ENCODE measurements at regions not wholly inside any gene's neighbourhood (a gene's known extent, or its start where the extent isn't known, plus 50 kb on each side); places are given as distances from the start of the nearest gene placed in this dataset.
"Not testable (repeated sequence)": the region's sequence is repeated elsewhere in the genome, so short reads cannot be mapped to it uniquely, and the experiment has no call there.

DNA sequence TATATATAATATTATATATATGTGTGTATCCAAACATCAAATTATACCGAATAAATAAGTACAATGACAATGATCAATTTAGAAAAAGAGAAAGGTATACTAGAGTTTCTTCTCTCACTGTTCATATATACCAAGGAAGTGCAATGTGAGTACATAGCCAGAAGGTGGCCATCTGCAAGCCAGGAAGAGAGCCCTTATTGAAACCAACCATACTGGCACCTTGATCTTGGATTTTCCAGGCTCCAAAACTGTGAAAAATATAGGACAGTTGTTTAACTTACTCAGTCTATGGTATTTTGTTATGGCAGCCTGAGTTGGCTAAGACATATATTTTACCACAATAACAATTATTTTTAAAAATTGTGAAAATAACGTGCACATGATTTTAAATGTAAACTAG lies 1490.2 kb upstream of the SLC39A10 start:
- no peak for DNase-seq

DNA sequence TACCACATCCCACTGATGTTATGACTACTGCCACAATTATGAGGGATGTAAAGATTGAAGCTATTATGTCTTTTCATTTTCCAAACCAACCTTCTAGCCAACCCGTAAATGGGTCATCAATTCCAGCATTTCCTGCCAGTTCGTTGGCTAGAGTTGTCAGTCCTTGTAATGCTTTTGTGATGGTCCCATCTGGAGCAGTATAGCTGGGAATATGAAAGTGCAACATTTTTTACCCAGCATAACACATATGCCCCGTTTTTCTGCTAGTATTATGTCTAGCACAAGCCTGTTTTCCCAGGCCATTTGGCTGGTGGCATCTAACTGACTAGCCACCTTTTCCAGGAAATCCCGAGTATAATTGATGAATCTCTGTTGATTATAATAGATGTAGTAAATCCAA lies 1501.6 kb upstream of the SLC39A10 start:
- DNase-seq, result no peak

DNA sequence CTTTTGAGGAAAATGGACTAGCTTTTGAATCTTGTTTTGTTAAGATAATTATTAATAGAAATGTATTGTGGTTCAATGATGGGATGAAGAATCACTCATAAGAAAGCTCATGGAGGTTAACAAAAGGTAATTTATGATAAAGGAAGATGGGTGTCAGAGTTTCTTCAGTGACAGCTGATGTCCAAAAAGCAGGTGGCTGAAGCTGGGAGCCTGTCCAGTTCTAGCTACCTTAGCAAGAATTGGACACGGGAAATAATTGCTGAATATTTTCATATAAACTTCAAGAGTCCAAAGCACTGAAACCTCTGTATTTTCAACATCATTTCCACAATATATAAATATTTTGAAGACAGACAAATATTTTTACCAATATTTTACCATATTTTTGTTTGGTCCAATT lies 1505.8 kb upstream of the SLC39A10 start:
- DNase-seq, result no peak

DNA sequence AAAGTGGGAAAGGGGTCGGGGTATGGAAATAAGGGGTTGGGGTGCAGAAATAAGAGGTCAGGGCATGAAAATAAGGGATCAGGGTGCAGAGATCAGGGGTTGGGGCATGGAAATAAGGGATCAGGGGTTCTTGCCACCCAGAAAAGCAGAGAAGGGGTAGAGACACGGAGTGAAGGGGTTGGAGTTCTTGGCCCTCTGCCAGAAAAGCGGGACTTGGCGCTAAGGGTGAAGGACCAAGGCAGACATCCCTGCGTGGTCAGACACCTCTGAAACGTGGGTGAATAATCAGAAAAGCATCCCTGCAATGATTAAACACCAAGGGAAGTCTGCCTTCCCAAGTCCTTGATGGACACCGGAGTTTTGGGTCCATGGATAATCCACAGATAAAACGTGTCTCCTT lies 1521.6 kb upstream of the SLC39A10 start:
- DNase-seq, result no peak

DNA sequence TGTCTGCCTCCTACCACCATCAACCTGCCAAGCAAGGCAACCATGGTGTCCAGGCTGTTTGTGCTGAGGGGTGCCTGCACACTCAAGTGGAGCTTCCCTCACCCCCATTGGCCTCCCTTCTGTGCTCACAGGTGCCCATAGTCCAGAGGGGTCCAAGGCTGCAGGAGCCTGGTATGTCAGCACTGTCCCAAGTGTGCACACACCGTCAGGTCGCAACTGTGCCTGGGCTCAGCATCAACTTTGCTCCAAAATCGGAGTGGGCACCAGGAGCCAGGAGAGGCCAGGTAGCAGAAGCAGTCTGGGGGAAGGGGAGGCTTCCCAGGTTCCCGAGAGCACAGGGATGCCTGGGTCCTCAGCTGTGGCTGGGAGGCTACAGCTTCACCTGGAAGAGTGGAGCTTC lies 1528.2 kb upstream of the SLC39A10 start:
- no peak for DNase-seq

DNA sequence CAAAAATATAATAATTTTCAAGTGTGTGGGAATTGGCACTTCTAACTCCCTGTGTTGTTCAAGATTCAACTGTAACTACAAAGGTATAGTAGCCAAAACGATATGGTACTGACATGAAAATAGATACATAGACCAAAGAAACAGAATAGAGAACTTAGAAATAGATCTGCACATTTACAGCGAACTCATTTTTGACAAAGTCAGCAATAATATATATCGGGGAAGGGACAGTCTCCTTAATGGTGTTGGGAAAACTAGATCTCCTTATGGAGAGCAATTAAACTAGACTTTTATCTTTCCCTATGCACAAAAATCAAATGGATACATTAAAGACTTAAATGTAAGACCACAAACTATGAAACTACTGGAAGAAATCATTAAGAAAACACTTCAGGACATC lies 1530.6 kb upstream of the SLC39A10 start:
- no peak for DNase-seq

DNA sequence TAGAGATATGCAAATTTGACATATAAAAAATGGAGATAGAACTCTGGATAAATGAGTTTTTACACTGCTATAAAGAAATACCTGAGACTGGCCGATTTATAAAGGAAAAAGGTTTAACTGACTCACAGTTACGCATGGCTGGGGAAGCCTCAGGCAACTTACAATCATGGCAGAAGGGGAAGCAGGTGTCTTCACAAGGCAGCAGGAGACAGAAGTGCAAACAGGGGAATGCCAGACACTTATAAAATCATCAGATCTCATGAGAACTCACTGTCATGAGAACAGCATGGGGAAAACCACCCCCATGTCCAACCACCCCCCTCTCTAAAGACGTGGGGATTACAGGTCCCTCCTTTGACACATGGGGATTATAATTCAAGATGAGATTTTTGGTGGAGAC lies 1540.2 kb upstream of the SLC39A10 start:
- DNase-seq, result no peak

DNA sequence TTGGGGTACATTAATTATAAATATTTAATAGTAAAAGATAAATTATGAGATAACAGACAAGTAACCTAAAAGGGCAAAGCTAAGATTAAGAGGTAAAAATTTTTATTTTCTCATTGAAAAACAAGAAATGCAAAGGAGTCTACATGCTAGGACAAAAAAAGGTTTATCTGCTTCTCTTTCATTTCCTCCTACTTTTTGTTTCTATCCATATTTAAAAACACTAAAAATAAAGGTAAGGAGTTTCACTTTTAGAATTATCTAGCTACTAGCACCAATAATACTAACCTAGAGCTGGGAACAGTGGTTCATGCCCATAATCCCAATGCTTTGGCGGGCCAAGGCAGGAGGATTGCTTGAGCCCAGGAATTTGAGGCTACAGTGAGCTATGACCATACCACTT lies 1551.7 kb upstream of the SLC39A10 start:
- no peak for DNase-seq

DNA sequence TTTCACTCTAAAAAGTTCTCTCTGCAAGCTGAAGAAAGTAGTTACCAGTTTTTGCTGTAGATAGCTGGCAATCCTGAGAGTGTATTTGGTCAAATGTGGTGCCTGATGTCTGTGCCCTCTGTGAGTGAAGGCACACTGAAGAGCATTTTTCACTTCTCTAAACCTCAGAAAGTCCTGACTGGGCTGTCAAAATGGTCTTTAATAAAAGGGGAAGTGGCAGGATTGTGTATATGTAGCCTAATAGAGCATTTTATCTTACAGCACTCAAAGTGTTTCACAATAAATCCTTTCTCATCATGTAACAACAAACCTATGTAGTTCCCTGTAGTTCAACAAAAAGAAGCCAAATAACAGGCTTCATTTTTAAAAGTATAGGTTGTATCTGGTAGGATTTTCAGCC lies 1552.3 kb upstream of the SLC39A10 start:
- DNase-seq, result no peak

DNA sequence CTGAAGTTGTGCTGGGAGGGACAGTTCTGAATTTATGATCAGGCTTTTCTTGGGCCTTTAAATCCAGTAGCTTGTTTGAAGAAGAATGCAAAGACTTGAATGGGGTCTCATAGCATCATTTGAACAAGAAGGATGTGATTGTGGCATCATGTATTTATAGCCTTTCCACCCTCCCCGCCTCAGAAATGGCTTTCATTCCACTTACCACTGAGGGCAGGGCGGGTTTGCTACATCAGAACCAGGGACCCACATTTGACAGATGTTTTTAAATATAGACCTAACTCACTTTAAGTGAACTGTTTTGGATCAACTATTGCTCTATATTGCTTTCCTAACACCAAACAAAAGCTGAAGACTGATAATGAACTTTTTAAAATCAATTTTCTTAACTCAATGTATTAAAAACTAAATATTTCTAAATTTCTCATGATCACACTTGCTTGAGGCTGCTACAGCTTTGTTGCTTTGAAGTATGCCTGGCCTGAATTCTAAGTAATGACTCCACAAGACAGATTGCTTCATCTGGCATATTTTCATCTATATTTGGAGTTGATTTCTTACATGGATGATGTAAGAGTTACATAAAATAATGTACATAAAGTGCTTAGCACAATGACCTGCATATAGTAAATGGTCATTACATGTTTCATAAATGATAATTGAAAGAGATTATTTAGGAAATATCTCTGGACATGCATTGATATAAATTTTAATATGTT lies 1552.9 kb upstream of the SLC39A10 start:
- no peak for DNase-seq

DNA sequence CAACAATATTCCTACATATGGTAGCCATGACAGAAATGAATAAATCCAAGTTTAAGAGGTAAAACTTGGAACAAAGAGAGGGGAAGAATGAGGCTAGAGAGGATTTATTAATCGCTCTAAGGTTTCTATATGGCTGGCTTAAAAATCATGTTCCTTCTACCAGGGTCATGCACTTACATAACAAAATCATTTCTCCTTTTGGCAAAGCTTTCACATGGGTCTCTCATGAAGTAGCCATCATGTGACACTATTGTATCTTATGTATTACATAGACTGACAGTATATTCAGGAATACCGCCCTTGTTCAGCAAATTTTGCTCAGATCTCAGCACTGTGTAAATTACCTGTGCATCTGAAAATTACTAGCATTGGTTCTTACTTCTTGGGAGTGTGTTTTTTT lies 1554.5 kb upstream of the SLC39A10 start:
- no peak for DNase-seq

DNA sequence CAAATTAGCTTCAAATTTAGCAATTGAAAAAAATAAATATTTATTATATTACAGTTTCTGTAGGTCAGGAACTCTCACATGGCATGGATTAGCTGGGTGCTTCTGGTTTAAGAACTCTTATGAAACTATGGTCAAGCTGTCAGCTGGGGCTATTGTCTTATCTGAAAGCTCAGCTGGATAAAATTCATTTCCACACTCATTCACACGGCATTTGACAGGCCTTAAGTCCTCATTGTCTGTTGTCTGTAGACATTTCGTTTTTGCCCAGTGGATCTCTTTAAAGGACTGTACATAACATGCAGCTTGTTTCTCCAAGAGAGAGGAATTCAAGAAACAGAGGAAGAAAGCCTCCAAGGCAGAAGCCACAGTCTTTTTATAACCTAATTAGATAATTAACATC lies 1556.8 kb upstream of the SLC39A10 start:
- DNase-seq, result no peak

DNA sequence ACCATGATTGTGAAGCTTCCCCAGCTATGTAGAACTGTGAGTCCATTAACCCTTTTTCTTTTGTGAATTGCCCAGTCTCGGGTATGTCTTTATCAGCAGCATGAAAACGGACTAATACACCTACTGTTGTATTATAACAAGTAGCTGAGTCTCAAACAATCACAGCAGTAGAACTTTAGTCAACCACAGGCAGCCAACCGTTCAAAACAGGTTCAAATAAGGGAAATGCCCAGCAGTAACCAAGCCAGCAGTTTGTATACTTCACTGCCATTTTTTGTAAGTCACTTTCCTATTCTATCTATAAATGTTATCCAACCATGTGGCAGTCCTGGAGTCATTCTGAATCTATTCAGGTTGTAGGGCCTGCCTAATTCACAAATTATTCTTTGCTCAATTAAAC lies 1560.6 kb upstream of the SLC39A10 start:
- DNase-seq, result no peak

DNA sequence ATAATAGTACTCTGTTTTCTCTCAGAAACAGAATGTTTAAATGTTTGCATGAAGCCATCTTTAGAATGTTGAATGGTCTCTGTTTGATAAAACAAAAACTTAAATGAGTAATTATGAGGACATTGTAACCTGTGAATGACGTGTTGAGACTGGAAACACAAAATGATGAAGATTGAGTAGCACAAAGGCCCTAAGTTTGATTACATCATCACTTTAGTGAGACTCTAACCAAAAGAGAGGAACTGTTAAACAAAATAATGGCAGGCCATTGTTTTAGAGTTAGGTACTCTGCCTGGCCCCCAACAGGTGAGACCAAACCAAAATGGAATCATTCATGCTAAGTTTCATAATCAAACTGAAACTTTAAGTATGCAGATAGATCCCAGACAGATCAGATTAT lies 1561.7 kb upstream of the SLC39A10 start:
- DNase-seq, result no peak

DNA sequence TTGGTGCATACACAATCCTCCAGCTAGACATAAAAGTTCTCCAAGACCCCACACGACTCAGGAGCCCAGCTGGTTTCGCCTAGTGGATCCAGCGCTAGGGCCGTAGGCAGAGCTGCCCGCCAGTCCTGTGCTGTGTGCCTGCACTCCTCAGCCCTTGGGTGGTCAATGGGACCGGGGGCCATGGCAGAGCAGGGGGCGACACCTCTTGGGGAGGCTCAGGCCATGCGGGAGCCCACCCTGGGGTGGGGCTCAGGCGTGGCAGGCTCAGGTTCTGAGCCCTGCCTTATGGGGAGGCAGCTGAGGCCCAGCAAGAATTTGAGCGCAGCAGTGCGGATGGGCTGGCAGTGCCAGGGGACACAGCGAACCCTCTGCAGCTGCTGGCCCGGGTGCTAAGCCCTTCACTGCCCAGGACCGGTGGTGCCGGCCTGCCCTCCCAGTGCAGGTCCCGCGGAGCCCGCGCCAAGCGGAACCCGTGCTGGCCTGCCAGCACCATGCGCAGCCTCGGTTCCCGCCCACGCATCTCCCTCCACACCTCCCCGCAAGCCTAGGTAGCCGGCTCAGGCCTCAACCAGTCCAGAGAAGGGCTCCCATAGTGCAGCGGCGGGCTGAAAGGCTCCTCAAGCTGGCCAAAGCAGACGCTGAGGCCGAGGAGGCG lies 1566.6 kb upstream of the SLC39A10 start:
- no peak for DNase-seq

DNA sequence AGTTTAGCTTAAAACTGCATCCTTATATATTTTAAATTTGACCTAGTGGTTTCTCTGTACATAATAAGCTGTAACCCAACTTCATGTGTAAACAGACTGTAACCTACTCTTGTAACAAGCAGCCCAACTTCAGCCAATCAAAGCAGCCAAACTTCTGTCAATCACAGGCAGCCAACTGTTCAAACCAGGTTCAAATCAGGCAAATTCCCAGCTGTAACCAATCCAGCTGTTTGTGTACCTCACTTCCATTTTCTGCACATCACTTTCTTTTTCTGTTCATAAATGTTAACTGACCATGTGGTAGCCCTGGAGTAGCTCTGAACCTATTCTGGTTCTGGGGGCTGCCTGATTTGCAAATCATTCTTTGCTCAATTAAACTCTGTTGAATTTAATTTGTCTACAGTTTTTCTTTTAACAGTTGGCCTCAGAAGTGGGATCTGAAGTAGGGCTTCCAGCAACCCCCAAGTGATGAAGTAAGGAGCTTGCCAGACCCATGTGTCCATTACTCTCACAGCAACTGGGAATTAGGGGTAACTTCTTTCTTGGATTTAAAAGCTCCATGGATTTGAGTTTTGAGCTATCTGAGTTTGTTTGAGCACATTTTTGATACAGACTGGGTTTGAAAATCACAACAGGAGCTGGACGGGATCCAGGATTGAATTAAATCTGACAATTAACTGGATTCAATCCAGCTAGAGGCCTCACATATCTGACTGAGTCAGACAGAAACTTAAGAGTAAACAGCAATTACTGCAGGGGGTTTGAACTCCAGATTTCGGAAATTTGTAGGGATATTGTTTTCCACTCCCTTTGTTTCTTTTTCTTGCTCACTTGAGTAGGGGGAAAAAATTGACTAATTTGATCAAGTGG lies 1569.7 kb upstream of the SLC39A10 start:
- DNase-seq, result no peak

DNA sequence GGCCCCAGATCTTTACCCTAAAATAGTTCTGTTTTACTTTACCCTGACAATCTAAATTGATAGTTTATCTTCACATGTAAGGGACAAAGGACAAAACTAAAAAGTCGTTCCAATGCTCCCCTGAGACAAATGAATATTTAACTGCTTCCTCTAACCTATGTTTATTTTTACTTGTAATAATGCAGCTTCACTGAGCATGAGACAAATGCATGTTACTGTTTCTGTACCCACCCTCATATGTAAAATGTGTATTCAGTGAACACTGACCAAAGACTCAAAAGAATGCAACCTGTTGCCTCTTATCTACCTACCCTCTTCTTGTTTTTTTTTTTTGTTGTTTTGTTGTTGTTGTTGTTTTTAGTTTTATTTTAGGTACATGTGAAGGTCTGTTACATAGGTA lies 1570.9 kb upstream of the SLC39A10 start:
- DNase-seq, result no peak

DNA sequence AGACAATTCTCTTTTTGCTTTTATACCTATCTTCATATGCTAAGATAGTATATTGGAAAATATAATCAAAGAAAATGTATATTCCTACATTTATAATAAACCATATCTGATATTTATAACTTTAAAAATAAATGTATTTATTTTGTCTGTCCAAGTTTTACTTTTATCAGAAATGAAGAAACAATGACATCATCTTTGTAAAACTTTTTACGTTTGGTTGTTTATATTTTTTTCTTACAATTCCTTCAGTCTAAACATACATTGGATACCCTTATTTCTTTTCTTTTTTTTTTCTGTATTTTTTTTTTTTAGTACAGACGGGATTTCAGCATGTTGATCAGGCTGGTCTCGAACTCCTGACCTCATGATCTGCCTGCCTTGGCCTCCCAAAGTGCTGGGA lies 1577.0 kb upstream of the SLC39A10 start:
- no peak for DNase-seq

DNA sequence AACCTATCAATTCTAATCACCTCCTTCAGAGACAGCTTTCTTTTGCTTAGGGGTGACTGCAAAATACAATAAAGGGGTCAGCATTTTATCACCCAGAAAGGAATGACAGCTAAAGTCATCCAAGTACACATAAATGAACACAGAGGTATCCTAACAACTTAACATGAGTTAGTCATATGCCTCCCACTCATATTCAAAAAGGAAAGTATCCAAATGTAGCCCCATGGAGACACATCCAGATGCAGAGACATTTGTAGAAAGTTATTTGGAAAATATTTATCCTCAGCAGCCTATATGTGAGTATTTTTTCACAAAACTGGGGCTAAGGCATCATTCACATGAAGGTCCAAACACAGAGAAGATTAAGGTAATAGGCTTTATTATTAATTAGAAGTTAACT lies 1579.7 kb upstream of the SLC39A10 start:
- DNase-seq, result no peak

DNA sequence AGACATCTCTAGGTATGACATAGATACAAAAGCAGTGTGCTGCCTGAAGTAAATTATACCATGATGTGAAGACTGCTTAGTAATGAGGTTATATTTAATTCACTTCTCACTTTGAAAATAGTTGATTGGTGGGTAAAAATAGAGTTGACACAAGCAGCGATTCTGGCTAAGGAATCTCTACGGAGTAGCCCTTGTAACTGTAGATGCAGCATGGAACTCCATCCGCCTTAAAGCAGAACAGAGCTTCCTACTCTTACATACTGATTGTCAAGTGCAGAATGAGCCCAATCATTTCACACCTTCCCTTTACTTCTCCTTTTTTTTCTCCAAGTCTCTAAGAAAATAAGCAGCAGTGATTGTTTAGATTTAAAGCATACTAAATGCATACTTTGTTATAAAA lies 1594.6 kb upstream of the SLC39A10 start:
- no peak for DNase-seq

DNA sequence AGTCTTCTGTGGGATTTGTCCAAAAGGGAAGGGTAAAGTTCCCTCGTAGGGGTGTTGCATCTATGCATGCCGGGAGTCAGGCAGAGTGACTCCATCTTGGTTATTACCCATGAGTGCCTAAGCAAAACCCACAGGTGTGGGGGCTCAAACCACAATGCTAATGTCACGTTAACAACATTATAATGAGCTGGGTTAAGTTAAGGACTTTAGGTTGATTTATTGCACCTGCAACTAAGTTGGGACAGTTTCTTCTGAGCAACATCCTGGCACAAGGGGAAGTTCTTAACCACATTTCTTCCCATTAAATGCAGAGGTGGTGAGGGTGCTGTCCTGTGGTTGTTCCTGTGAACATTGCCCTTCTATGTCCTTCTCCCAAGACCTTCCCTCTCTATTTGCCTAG lies 1596.8 kb upstream of the SLC39A10 start:
- DNase-seq, result no peak

DNA sequence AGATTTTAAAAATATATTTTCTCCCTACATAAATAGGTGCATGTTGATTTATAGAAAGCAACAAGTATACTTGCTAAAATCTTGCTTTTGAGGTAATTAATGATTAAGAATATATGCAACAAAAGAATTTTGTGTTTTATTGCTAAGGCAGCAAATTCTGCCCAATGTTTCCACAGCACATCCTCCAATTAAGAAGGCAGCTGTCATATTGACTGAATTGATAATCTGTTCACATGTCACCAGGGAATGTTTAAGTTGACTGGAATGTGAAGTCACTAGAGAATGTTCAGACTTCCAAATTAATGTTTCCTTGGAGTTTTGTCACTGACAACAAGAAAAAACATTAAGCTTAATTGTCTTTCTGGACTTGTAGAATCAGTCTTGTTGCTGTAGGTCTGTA lies 1602.7 kb upstream of the SLC39A10 start:
- no peak for DNase-seq

DNA sequence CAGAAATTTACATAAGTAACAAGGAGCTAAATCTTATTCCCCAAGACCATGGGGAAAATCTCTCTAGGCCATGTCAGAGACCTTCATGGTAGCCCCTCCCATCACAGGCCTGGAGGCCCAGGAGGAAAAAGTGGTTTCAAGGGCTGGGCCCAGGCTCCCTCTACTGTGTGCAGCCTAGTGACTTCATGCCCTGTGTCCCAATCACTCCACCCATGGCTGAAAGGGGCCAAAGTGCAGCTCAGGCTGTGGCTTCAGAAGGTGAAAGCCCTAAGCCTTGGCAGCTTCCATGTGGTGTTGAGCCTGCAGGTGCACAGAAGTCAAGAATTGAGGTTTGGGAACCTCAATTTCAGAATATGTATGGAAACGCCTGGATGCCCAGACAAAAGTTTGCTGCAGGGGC lies 1612.7 kb upstream of the SLC39A10 start:
- no peak for DNase-seq

DNA sequence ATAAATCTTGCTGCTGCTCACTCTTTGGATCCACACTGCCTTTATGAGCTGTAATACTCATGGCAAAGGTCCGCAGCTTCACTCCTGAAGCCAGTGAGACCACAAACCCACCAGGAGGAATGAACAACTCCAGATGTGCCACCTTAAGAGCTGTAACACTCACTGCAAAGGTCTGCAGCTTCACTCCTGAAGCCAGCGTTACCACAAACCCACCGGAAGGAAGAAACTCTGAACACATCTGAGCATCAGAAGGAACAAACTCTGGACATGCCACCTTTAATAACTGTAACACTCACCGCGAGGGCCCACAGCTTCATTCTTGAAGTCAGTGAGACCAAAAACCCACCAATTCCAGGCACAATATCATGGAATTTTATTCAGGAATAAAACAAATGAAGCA lies 1635.9 kb upstream of the SLC39A10 start:
- not testable (repeated sequence) for DNase-seq

All from central memory CD4-positive, alpha-beta T cell (primary cell).